ENCODE measurements at regions not wholly inside any gene's neighbourhood (a gene's known extent, or its start where the extent isn't known, plus 50 kb on each side); places are given as distances from the start of the nearest gene placed in this dataset.

GRCh38 chr12:70032076-70032475, 207.0 kb downstream of the MYRFL start:
- Histone ChIP-seq H3K9me3 (no peaks in the 10 kb centered on the region), H3K27me3 (replicated peaks; ENCODE audit: insufficient read depth) (no peaks in the 10 kb centered on the region), H3K27ac (no peak overlapping the region), H3K36me3 (no peaks in the 10 kb centered on the region), H3K4me3 (no peak overlapping the region), H3K4me1 (ENCODE audit: control insufficient read depth in 1 of 2, low read depth in 2 of 2) (no peaks in the 10 kb centered on the region)
- TF ChIP-seq CTCF (IDR thresholded peaks at IDR 0.05): no peak
- no peak for ATAC-seq (ENCODE audit: insufficient number of reproducible peaks, low FRiP score, low read depth)
- no peak for DNase-seq (ENCODE audit: low spot score)

GRCh38 chr12:70033310-70033709, 208.3 kb downstream of the MYRFL start:
- H3K27ac ChIP-seq: no peak overlapping the region
- DNase-seq (ENCODE audit: low spot score) (no peak), ATAC-seq (ENCODE audit: insufficient number of reproducible peaks, low FRiP score, low read depth) (no peak)
- no peaks in the 10 kb centered on the region for H3K36me3 ChIP-seq
- TF ChIP-seq CTCF (IDR thresholded peaks at IDR 0.05): no peak
- H3K4me1 ChIP-seq (ENCODE audit: control insufficient read depth in 1 of 2, low read depth in 2 of 2): no peaks in the 10 kb centered on the region
- no peaks in the 10 kb centered on the region for H3K9me3 ChIP-seq
- no peak overlapping the region for H3K4me3 ChIP-seq
- H3K27me3 ChIP-seq (replicated peaks; ENCODE audit: insufficient read depth): no peaks in the 10 kb centered on the region

- Histone ChIP-seq H3K27ac (peak overlapping the region; percentile 48 to 53), H3K4me3 (no peak overlapping the region), H3K9me3 (no peaks in the 10 kb centered on the region), H3K4me1 (ENCODE audit: control insufficient read depth in 1 of 2, low read depth in 2 of 2) (peaks cover 3 to 37% of the 10 kb centered on the region in 2 donors), H3K36me3 (no peaks in the 10 kb centered on the region), H3K27me3 (replicated peaks; ENCODE audit: insufficient read depth) (no peaks in the 10 kb centered on the region)
- DNase-seq (ENCODE audit: low spot score) (no peak), ATAC-seq (ENCODE audit: insufficient number of reproducible peaks, low FRiP score, low read depth) (peak; percentile 77)
- TF ChIP-seq CTCF (IDR thresholded peaks at IDR 0.05): peak; percentile 21
These were observed 203.1 kb upstream of the CNOT2 start for GRCh38 chr12:70040141-70040540.

GRCh38 chr12:70042675-70043074, 200.6 kb upstream of the CNOT2 start:
- Histone ChIP-seq H3K27me3 (replicated peaks; ENCODE audit: insufficient read depth) (no peaks in the 10 kb centered on the region), H3K27ac (no peak overlapping the region), H3K4me1 (ENCODE audit: control insufficient read depth in 1 of 2, low read depth in 2 of 2) (peaks cover 3 to 41% of the 10 kb centered on the region in 2 donors), H3K9me3 (no peaks in the 10 kb centered on the region), H3K4me3 (peak overlapping the region; percentile 52), H3K36me3 (no peaks in the 10 kb centered on the region)
- TF ChIP-seq CTCF (IDR thresholded peaks at IDR 0.05): no peak
- no peak for ATAC-seq (ENCODE audit: insufficient number of reproducible peaks, low FRiP score, low read depth)
- DNase-seq (ENCODE audit: low spot score): no peak

- peaks cover 3 to 41% of the 10 kb centered on the region in 2 donors for H3K4me1 ChIP-seq (ENCODE audit: control insufficient read depth in 1 of 2, low read depth in 2 of 2)
- no peaks in the 10 kb centered on the region for H3K9me3 ChIP-seq
- no peak overlapping the region for H3K27ac ChIP-seq
- no peak for TF ChIP-seq CTCF (IDR thresholded peaks at IDR 0.05)
- no peak for DNase-seq (ENCODE audit: low spot score)
- no peaks in the 10 kb centered on the region for H3K27me3 ChIP-seq (replicated peaks; ENCODE audit: insufficient read depth)
- no peak overlapping the region for H3K4me3 ChIP-seq
- no peak for ATAC-seq (ENCODE audit: insufficient number of reproducible peaks, low FRiP score, low read depth)
- H3K36me3 ChIP-seq: no peaks in the 10 kb centered on the region
These were observed 199.6 kb upstream of the CNOT2 start for GRCh38 chr12:70043490-70044138.

All from thoracic aorta (tissue), 2 donors.